GM19468 (cell line): ENCODE measurements at regions not wholly inside any gene's neighbourhood (a gene's known extent, or its start where the extent isn't known, plus 50 kb on each side); places are given as distances from the start of the nearest gene placed in this dataset.

Experiments used
- ATAC-seq: cut with Tn5 transposase; IDR thresholded peaks from one replicate; pipeline ENCODE4 v1.9.1; 2021; ENCODE audit warnings: mild to moderate bottlenecking, moderate library complexity, moderate number of reproducible peaks; ENCODE audit not compliant: unreplicated experiment; ENCODE audit errors: extremely low read depth

DNA sequence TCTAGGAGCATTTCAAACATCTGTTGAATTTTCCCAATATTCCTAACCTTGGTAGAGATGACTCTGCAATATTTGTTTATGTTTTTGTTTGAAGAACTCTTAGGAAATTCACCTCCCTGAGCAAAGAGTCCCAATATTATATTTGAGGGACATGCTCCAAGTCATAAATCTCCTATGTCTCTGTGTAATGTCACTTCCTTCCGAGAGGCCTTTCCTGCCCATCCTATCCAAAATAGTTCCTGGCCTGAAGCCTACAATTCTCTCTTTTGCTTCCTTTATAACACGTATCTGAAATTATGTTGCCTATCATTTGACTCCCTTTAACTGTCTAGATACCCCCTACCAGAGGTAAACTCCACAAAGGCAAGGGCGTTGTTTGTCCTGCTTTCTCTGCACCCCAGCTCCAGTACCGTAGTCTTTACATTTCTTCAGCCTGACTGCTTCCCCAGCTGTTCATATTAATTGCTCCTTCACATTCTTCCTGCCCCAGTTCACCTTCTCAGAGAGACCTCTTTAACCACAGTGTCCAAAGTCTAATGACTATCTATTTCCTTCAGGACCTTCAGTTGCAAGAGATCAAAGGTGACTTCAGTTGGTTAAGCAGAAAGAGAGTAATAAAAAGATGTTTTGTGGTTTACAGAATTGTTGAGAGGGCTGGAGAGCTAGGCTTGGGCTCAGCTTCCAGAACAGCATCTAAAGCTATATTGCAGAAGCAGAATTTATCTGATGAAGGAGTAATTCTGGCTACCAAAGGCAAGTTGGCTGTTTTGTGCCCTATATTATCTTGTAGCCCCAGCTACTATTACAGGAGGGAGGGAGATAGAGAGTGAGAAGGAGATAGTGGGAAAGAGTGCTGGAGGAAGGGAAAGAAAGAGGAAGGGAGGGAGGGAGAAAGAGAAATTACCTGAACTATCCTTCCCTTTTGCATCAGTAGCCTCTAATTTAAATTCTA lies 109.3 kb upstream of the TMEM161B start:
- no peak for ATAC-seq

DNA sequence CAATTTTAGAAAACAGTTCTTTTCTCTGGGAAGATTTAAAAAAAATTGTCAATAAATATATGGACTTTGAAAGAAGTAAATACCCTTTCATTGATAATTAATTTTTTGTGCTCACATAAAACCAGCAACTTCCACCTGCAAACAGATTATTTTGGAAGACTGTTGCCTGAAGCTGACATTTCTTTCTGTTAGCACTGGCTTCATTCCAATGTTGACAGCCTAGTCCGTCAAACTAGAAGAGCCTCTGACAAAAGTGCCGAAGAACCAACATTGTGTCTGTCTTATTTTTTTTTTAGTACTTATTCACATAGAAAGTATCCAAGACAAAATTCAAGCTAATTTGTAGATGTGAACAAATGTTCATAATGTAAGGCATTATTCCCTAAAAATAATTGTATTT lies 108.6 kb upstream of the TMEM161B start:
- ATAC-seq = no peak

DNA sequence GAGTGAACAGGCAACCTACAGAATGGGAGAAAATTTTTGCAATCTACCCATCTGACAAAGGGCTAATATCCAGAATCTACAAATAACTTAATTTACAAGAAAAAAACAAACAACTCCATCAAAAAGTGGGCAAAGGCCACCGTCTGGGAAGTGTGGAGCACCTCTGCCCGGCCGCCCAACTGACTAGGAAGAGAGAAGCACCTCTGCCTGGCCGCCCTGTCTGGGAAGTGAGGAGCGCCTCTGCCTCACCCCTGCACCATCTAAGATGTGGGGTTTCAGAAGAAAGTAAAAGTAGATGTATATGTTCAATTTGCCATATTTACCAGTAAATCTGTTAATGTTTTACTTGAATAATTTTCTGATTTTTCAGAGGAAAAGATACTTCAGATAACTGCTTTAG lies 108.1 kb upstream of the TMEM161B start:
- ATAC-seq = no peak

DNA sequence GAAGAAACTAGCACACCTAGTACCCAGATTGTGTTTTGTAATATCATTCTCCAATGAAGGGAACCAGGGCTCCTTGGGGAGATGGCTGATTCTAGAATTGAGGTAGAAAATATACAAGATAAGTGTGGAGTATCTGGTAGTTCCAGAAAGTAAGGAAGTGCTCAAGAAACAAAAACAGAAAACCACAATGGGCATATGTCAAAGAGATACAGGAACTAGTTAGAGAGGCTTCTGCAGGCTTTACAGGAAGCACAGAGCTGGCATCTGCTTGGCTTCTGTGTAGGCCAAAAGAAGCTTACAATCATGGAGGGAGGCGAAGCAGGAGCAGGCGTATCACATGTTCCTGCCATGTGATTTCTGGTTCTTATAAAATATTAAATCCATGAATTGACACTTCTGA lies 105.7 kb upstream of the TMEM161B start:
- ATAC-seq = no peak

DNA sequence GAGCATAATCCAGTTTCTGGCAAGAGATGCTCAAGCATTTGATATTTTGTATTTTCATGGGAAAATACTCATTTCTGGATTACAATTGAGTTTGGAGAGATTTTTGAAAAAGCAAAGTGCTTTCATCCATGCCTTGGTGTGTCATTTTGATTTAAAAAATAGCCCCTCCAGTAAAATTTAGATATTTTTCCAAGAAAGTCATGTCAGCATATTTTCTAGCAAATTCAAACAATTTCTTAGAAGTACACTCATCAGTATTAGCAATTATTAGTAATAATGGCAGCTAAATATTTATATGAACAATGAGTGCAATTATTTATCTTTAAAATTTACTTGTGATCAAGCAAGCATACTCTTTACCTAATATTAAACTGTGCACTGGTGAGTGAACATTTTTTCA lies 102.2 kb upstream of the TMEM161B start:
- no peak for ATAC-seq

DNA sequence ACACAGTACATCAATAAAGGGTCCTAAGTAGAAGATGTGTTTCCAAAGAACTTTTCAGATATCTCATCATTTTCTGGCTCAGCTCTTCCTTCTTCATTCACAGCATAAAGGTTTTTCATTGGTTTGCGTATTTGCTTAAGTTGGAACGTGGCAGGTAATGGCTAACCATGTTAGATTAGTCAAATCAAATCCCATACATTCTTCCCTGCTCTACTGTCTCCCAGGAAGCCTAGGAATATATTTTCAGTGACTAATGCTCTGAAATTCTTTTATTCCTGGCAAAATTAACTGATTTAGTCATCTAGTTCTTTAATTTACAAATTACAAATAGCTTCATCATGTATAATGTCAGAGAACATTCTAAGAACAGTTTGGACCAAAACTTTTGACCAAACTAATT lies 99.6 kb upstream of the TMEM161B start:
- ATAC-seq = no peak

GRCh38 chr5:88364991-88365390 lies 96.3 kb upstream of the TMEM161B start:
- no peak for ATAC-seq

DNA sequence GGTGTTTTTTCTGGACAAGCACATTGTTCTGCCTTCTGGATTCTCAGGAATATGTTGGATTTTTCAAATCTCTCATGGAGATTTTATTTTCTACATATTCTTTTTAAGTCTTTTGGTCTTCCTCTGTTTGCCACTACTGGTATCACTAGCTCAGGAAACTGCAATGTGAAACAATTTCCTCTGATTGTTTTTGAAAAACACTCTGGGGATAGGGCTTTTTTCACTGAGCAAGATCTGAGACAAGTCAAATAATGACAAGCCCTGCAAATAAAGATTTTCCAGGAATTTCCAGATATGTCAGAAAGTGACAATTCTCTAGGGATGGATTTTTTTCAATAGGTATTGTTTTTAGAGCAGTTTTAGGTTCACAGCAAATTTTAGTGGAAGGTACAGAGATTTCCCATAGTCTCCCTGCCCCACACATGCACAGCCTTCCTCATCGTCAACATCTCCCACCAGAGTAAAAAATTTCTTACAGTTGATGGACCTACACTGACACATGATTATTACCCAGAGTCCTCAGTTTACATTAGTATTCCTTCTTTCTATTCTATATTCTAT lies 86.9 kb upstream of the TMEM161B start:
- no peak for ATAC-seq

- ATAC-seq = no peak
These were observed 57.2 kb upstream of the TMEM161B start for GRCh38 chr5:88325868-88326267.

GRCh38 chr5:88322785-88323184 lies 54.1 kb upstream of the TMEM161B start:
- ATAC-seq = no peak
